HCT116 (cell line): ENCODE measurements at regions not wholly inside any gene's neighbourhood (a gene's known extent, or its start where the extent isn't known, plus 50 kb on each side); places are given as distances from the start of the nearest gene placed in this dataset.
"Not testable (repeated sequence)": the region's sequence is repeated elsewhere in the genome, so short reads cannot be mapped to it uniquely, and the experiment has no call there.

Experiments used
- ATAC-seq: fragments of 200-7000 bp; cut with Tn5 transposase; 2 replicates; pipeline ENCODE4 v1.9.1; 2020; ENCODE audit warnings: mild to moderate bottlenecking, moderate library complexity
- BruUV-seq: library from RNA; stranded (reverse); fragments of 400-500 nt; replicated peaks from 2 replicates; lab custom pipeline; 2021; lab: Mats Ljungman, UMichigan
- CTCF ChIA-PET: fragments of 300-600 bp; sonication (Branson Sonifier 250); formaldehyde crosslinking; loops from one replicate; lab custom pipeline; 2021; ENCODE audit warnings: antibody characterized with exemption; lab: Charles Lee
- POLR2A ChIA-PET: fragments of 300-600, 350-600 bp; sonication (Branson Sonifier 250); formaldehyde crosslinking; loops from one replicate; lab custom pipeline; 2021; ENCODE audit warnings: antibody characterized with exemption; lab: Charles Lee
- RAD21 ChIA-PET, 2 experiments: fragments of 300-600 bp; sonication (Branson Sonifier 250); formaldehyde crosslinking; loops; one replicate each; lab custom pipeline; 2023; ENCODE audit warnings: low total read pairs in 2 of 2; ENCODE audit not compliant: uncharacterized antibody in 2 of 2, unreplicated experiment in 2 of 2, low non-redundant PET in 1 of 2; lab: Charles Lee
- DNase-seq: peaks from one replicate; pipeline ENCODE4 v3.0.0-alpha.2; 2010; ENCODE audit warnings: low read depth, low spot score
- H2AFZ ChIP-seq: fragments of 200-600 bp; shearing (Covaris generic), sonication (generic); 2 replicates; pipeline ENCODE4 v1.6.1; 2017; ENCODE audit warnings: low read depth, mixed run types, mixed read lengths, antibody characterized with exemption, low read length; ENCODE audit not compliant: poor library complexity, severe bottlenecking
- H3K27ac ChIP-seq: 2 replicates; pipeline ENCODE4 v1.5.1; 2012; ENCODE audit warnings: low read depth, low read length
- H3K27me3 ChIP-seq: fragments of 200-600 bp; sonication (generic); 2 replicates; pipeline ENCODE4 v1.6.1; 2016; ENCODE audit warnings: mixed run types, low read length, mixed read lengths; ENCODE audit not compliant: insufficient read depth
- H3K36me3 ChIP-seq, 2 experiments: fragments of 200-500 bp in 1 of 2; fragments of 200-600 bp in 1 of 2; sonication (Bioruptor generic) in 1 of 2; sonication (generic) in 1 of 2; 2 replicates each; pipeline versions ENCODE4 v1.5.1 to v1.6.1; 2014 to 2016; ENCODE audit warnings: low read length in 2 of 2, inconsistent platforms in 1 of 2, mixed read lengths in 1 of 2, mixed run types in 1 of 2; ENCODE audit not compliant: insufficient read depth in 2 of 2, control insufficient read depth in 1 of 2
- H3K4me1 ChIP-seq, 2 experiments: fragments of 200-600 bp in 1 of 2; sonication (generic) in 1 of 2; 2 replicates each; pipeline versions ENCODE4 v1.5.1 to v1.6.1; 2012 to 2017; ENCODE audit warnings: low read length in 2 of 2, inconsistent platforms in 1 of 2, mild to moderate bottlenecking in 1 of 2, mixed read lengths in 1 of 2, mixed run types in 1 of 2, moderate library complexity in 1 of 2; ENCODE audit not compliant: insufficient read depth in 2 of 2, control insufficient read depth in 1 of 2
- H3K4me2 ChIP-seq: fragments of 200-600 bp; sonication (generic); 2 replicates; pipeline ENCODE4 v1.6.1; 2017; ENCODE audit warnings: mixed run types, low read length, mixed read lengths
- H3K4me3 ChIP-seq, 2 experiments: fragments of 200-600 bp in 1 of 2; sonication (generic) in 1 of 2; replicated peaks in 1 of 2; 2 replicates each; pipeline ENCODE4 v1.5.1; 2011 to 2016; ENCODE audit warnings: low read length in 2 of 2, control low read depth in 1 of 2, low read depth in 1 of 2, mild to moderate bottlenecking in 1 of 2, mixed read lengths in 1 of 2, mixed run types in 1 of 2
- H3K79me2 ChIP-seq: fragments of 200-600 bp; sonication (generic); 2 replicates; pipeline ENCODE4 v1.6.1; 2017; ENCODE audit warnings: mild to moderate bottlenecking, mixed run types, low read length, moderate library complexity, mixed read lengths; ENCODE audit not compliant: insufficient read depth
- H3K9ac ChIP-seq: fragments of 200-600 bp; sonication (generic); 2 replicates; pipeline ENCODE4 v1.6.1; 2016; ENCODE audit warnings: low read length, mixed read lengths
- H3K9me2 ChIP-seq: fragments of 200-600 bp; sonication (generic), shearing (Covaris generic); 2 replicates; pipeline ENCODE4 v1.6.1; 2017; ENCODE audit warnings: mixed run types, mild to moderate bottlenecking, moderate library complexity; ENCODE audit not compliant: insufficient read depth
- H3K9me3 ChIP-seq, 2 experiments: fragments of 200-500 bp in 1 of 2; fragments of 200-600 bp in 1 of 2; sonication (Bioruptor generic) in 1 of 2; sonication (generic) in 1 of 2; 2 replicates each; pipeline ENCODE4 v1.6.1; 2014 to 2017; ENCODE audit warnings: low read length in 2 of 2, mixed read lengths in 2 of 2, inconsistent platforms in 1 of 2, low read depth in 1 of 2, mild to moderate bottlenecking in 1 of 2, mixed run types in 1 of 2, moderate library complexity in 1 of 2; ENCODE audit not compliant: control insufficient read depth in 1 of 2, insufficient read depth in 1 of 2
- H4K20me1 ChIP-seq: fragments of 200-600 bp; sonication (generic), shearing (Covaris generic); 2 replicates; pipeline ENCODE4 v1.6.1; 2017; ENCODE audit warnings: mixed run types, mild to moderate bottlenecking, moderate library complexity; ENCODE audit not compliant: insufficient read depth
- ELF1 ChIP-seq: IDR thresholded peaks from 2 replicates; pipeline ENCODE4 v1.6.1; 2012; ENCODE audit warnings: low read depth, borderline replicate concordance
- EZH2phosphoT487 ChIP-seq: fragments of 200-600 bp; IDR thresholded peaks from 2 replicates; pipeline ENCODE4 v1.6.1; 2018; ENCODE audit warnings: antibody characterized with exemption, borderline replicate concordance
- SP1 ChIP-seq: IDR thresholded peaks from 2 replicates; pipeline ENCODE4 v1.6.1; 2012; ENCODE audit warnings: low read depth
- YY1 ChIP-seq: IDR thresholded peaks from 2 replicates; pipeline ENCODE4 v1.6.1; 2011; ENCODE audit warnings: low read length, low read depth, moderate library complexity, mild to moderate bottlenecking; ENCODE audit not compliant: insufficient replicate concordance; ENCODE audit errors: extremely low read depth
- ZFX ChIP-seq: fragments of 450-650 bp; IDR thresholded peaks from 2 replicates; pipeline ENCODE4 v1.6.1; 2017
- ZNF274 ChIP-seq: fragments of 200-500 bp; sonication (Bioruptor generic); IDR thresholded peaks from 2 replicates; pipeline ENCODE4 v1.6.1; 2014; ENCODE audit warnings: mild to moderate bottlenecking, low read depth, low read length, inconsistent platforms
- intact Hi-C: fragments of 100-400 bp; cut with micrococcal nuclease; formaldehyde crosslinking; loops from 2 replicates; pipeline ENCODE4 v1.10.0; 2022

DNA sequence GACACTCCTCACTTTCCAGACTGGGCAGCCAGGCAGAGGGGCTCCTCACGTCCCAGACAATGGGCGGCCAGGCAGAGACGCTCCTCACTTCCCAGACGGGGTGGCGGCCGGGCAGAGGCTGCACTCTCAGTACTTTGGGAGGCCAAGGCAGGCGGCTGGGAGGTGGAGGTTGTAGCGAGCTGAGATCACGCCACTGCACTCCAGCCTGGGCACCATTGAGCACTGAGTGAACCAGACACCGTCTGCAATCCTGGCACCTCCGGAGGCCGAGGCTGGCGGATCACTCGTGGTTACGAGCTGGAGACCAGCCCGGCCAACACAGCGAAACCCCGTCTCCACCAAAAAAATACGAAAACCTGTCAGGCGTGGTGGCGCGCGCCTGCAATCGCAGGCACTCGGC lies 134.1 kb upstream of the BOD1L1 start:
- POLR2A ChIA-PET, H3K27ac ChIP-seq, CTCF ChIA-PET, H3K9me2 ChIP-seq, RAD21 ChIA-PET, H3K79me2 ChIP-seq, intact Hi-C loops, H2AFZ ChIP-seq, H3K4me3 ChIP-seq, H3K4me2 ChIP-seq, DNase-seq, BruUV-seq, H4K20me1 ChIP-seq, ATAC-seq, H3K9me3 ChIP-seq, H3K9ac ChIP-seq, H3K36me3 ChIP-seq, H3K27me3 ChIP-seq, H3K4me1 ChIP-seq: not testable (repeated sequence)

DNA sequence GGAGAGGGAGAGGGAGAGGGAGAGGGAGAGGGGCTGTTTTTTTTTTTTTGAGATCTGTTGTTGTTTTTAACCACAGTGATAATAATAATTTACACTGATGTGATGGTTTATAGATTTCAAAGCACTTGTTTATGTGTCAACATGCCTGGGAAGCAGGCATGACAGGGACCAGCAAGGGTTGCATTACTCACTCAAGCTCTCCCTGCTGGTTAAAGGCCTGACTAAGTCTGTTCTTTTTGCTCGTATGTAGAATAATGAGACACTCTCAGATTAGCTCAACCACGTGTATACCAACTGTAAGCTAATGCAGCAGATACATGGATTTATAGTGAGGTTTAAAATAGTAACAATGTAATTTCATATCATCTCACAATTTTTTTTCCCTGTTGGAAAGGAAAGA lies 134.6 kb upstream of the BOD1L1 start:
- no peak overlapping the region for H2AFZ ChIP-seq
- H3K36me3 ChIP-seq = no peaks in the 10 kb centered on the region
- no peaks in the 10 kb centered on the region for H3K4me1 ChIP-seq
- no peak overlapping the region for H3K4me3 ChIP-seq
- intact Hi-C loops = no loop called here
- RAD21 ChIA-PET = no interaction called here
- no peaks in the 10 kb centered on the region for H3K9me2 ChIP-seq
- no peaks in the 10 kb centered on the region for H4K20me1 ChIP-seq
- no peaks in the 10 kb centered on the region; a peak in 1 of 4 replicates for H3K9me3 ChIP-seq
- ATAC-seq (no peak), DNase-seq (no peak)
- POLR2A ChIA-PET = no interaction called here
- H3K9ac ChIP-seq = no peak overlapping the region
- BruUV-seq = no TSS peak
- H3K79me2 ChIP-seq = no peaks in the 10 kb centered on the region
- H3K4me2 ChIP-seq = no peak overlapping the region
- H3K27me3 ChIP-seq = no peaks in the 10 kb centered on the region
- CTCF ChIA-PET = no interaction called here
- no peak overlapping the region for H3K27ac ChIP-seq
- TF ChIP-seq ELF1 = no peak
- no peak for TF ChIP-seq SP1
- TF ChIP-seq YY1 = no peak
- TF ChIP-seq ZFX = no peak
- no peak for TF ChIP-seq ZNF274
- no peak for TF ChIP-seq EZH2phosphoT487
